GM12892 (cell line): ENCODE measurements at regions not wholly inside any gene's neighbourhood (a gene's known extent, or its start where the extent isn't known, plus 50 kb on each side); places are given as distances from the start of the nearest gene placed in this dataset.

Source experiments
- DNase-seq: peaks from one replicate; pipeline ENCODE4 v3.0.0; 2011; ENCODE audit not compliant: insufficient read length
- FAIRE-seq: peaks from 2 replicates; lab custom pipeline; 2011; peaks lifted over from hg19 to GRCh38; lab: Jason Lieb, UNC
- POLR2A ChIP-seq: IDR thresholded peaks from 2 replicates; pipeline ENCODE4 v1.6.1; 2011; ENCODE audit warnings: low read depth, low read length, control low read depth
- POLR2AphosphoS5 ChIP-seq: IDR thresholded peaks from 2 replicates; pipeline ENCODE4 v1.6.1; 2011; ENCODE audit warnings: low read depth, low read length, control low read depth
- TAF1 ChIP-seq: IDR thresholded peaks from 2 replicates; pipeline ENCODE4 v1.6.1; 2011; ENCODE audit warnings: low read depth, mild to moderate bottlenecking, control low read depth, low read length, borderline replicate concordance

DNA sequence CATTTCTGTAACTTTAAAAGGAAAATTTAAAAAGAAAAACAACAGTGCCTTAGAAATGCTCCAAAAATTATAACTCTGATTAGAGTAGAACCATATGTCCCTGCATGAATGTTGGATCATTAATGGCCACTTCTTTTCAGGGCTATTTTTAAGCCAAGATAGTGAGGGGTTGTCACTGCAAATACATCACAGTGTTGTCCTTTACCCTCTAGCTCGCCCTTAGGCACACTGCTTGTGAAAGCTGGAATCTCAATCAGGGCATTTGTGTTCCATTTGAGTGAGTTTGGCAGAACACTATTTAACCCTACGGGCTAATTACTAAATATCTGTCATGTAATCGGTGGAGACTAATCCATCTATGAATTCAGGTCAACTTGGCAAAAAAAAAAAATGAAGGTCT, 212.2 kb downstream of the NHLRC3 start:
- no peak for DNase-seq
- FAIRE-seq: no peak

DNA sequence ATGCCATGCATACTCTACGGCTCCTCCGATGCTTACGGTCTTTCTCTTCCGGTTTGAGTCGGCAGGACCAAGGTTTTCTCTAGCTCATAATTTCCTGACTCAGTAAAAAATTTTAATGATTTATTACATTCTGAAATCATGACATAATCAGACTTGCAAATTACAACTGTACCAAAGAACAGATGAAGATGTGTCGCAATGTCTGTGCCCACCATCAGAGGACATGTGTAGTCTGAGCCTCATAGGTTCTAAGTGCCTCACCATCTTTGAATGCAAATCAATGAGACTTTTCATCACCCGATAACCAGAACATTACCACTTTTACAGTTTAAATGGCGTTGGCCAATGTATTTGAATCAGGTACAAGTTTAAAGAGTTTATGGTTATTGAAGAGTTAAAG, 213.1 kb downstream of the NHLRC3 start:
- no peak for TF ChIP-seq POLR2AphosphoS5
- no peak for TF ChIP-seq TAF1
- TF ChIP-seq POLR2A: no peak
- FAIRE-seq: no peak
- DNase-seq: no peak

More for the DNA sequence above, 212.2 kb downstream of the NHLRC3 start:
- TF ChIP-seq TAF1 (no peak), POLR2A (no peak)

DNA sequence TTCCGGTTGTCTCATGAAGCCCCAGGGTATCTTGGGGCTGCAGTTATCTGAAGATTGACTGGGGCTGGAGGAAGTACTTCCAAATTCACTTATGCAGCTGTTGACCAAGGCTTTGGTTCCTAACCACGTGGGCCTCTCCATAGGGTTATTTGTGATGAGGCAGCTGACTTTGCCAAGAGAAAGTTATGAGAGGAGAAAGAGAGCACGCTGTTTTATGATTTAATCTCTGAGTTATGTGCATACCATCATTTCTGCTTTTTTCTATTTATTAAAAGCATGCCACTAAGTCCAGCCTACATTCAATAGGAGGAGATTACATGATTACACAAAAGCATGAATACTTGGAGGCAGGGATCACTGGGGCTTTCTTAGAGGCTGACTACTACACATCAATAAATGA, 215.5 kb downstream of the NHLRC3 start:
- TF ChIP-seq POLR2A: no peak
- no peak for TF ChIP-seq TAF1
- TF ChIP-seq POLR2AphosphoS5: no peak
- no peak for FAIRE-seq
- DNase-seq: no peak

DNA sequence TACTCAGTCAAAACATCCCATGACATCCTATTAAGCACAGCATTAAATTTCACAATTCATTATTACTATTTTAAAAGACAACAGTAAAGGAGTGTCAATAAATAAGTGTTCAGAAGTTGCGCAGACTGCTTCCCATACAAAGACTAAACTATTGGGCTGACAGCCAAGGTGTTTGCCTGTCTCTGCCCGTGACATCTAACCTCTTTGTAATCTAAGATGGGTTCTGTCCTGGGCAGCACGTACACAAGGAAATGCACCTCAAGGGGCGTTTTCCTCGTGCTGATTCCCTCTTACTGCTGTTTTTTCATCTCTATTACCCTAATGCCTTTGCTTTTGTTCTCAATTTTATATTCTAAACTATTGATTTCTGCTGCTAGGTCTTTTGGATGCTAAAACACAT, 216.3 kb downstream of the NHLRC3 start:
- DNase-seq: no peak
- no peak for FAIRE-seq
- TF ChIP-seq POLR2AphosphoS5: no peak

DNA sequence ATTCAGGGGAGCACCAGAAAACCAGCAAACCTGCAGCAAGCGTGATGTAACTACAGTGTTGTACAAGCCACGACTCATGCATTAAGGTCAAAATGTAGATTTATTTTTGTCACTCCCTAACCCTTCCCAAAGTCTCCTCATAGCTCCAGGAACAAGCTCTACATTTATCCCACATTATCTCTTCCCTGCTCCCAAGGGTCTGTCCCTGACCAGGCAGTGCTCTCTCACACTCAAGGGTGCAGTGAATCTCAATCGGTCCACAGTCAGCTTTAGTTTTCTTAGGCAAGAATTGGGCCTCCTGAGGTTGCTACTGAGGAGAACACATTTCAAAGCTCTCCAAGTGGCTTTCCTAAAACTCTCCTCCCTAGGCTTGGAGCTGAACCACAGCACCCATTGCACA, 219.4 kb downstream of the NHLRC3 start:
- DNase-seq (no peak), FAIRE-seq (no peak)

DNA sequence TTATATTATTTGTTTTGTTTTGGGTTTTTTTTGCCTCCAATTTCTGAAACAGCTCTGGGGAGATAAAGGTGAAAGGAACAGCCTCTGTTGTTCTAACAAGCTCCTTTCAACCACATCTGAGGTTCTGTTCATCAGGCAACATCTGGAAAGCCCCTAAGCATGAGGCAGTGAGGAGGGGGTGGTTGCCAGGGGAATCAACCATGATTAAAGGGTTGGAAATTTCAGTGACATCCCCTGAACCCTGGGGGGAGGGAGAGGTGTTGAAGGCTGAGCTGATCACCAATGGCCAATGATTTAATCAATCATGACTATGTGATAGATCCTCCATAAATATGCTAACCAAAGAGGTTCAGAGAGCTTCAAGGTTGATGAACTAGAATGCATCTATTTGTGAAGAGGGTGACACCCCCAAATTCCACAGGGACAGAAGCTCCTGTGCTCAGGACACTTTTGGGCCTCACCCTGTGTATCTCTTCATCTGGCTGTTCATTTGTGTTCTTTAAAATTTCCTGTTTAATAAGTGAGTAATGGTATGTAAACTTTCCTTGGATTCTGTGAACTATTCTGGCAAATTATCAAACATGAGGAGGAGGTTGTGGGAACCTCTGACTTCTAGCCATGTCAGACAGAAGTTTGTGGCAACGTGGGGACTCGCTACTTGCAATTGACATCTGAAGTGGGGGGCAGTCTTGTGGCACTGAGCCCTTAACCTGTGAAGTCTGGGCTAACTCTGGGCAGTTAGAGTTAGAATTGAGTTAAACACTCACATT, 221.3 kb downstream of the NHLRC3 start:
- no peak for TF ChIP-seq TAF1
- no peak for TF ChIP-seq POLR2AphosphoS5
- no peak for TF ChIP-seq POLR2A
- DNase-seq (no peak), FAIRE-seq (peak; percentile 14)

More for the DNA sequence above, 219.4 kb downstream of the NHLRC3 start:
- TF ChIP-seq TAF1 (no peak), POLR2AphosphoS5 (no peak), POLR2A (no peak)

DNA sequence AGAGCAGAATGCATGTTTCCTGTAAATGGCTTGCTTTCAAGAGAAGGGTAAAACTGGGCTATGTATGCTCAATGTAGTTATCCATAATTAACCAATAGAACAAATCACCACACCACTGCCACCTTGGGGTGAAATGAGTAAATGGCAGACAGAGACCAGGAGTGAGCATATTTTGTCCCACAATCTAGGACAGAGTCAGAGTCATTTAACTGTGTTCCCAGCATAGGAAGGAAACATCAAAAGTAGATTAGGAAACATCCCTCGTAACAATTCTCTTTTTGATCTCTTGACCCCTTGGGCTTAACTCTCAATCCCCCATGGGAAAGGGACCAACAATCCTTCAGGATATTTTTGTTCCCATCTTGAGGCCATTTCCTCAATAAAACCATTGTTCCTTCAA, 224.8 kb downstream of the NHLRC3 start:
- TF ChIP-seq POLR2AphosphoS5 (no peak), POLR2A (no peak), TAF1 (no peak)
- FAIRE-seq (peak; percentile 91), DNase-seq (peak; percentile 8)

DNA sequence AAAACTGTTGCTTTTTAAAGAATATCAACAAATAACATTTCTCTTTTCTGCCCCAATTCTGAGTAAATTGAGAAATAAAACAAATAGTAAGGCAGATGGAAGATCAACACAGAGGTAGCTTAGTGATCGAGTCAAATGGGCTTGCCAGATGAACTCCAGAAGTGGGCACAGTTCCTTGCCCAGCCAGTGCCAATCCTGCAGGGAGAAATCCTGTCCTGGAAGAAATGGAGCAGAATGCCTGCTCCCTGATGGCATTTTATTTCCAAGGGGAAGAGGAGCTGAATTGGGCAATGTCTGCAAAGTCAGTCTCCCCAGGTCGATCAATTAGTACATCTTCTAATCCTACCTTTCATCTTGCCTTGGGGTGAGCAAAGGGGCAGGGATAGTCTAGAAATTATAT, 225.3 kb downstream of the NHLRC3 start:
- no peak for FAIRE-seq
- no peak for DNase-seq
- TF ChIP-seq POLR2AphosphoS5: no peak
- TF ChIP-seq TAF1: no peak
- TF ChIP-seq POLR2A: no peak

DNA sequence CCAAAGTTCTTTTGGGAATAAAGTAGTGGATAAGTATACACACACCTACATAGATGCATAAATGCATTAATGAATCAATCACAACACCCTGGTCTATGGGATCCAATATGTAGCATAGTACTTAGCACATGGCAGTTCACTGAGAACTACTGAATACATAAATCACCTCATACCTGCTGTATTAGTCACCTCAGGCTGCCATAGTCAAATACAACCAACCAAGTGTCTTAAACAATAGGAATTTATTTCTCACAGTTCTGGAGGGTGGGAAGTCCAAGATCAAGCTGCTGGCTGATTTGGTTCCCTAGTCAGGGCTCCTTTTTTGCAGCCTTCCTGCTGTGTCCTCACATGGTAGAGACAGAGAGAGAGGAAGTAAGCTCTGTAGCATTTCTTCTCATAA, 228.2 kb downstream of the NHLRC3 start:
- FAIRE-seq (no peak), DNase-seq (no peak)
- no peak for TF ChIP-seq POLR2A
- TF ChIP-seq POLR2AphosphoS5: no peak
- no peak for TF ChIP-seq TAF1

DNA sequence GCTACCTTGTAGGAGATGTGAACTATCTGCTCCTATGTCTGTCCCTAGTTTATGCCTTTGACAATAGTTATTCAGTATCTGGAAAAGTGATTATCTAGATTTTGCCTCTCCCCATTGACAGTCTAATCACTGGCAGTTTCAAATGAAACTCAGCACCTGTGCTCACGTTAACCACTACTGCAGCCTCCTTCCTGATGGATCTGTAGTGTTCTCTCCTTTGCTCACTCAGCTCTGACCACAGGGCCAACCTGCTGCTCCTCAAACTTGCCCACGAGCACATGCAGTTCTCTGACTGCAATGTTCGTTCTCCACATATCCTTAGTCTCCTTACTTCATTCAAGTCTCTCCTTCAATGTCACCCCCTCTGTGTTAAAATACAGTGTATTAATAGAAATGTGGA, 230.1 kb downstream of the NHLRC3 start:
- TF ChIP-seq TAF1: no peak
- TF ChIP-seq POLR2AphosphoS5: no peak
- no peak for DNase-seq
- no peak for FAIRE-seq

DNA sequence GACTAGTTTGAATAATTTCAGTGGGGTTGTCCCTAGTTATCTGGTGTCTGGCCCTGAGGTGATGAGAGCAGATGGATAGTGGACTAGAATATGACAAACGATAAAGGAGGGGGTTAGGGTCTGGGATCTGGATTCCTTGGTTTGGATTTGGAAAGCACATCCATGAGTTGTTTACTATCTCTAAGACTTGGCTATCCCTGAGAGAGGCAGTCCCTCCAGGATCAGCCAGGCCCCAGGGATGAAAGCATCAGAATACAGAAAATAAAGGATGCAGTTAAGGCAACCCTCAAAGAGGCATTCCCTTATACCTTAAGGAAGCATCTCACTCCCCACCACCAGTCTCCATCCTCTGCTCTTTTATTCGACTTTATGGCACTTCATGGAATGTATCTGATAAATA, 230.7 kb downstream of the NHLRC3 start:
- FAIRE-seq (no peak), DNase-seq (no peak)
- TF ChIP-seq POLR2A (no peak), TAF1 (no peak), POLR2AphosphoS5 (no peak)

DNA sequence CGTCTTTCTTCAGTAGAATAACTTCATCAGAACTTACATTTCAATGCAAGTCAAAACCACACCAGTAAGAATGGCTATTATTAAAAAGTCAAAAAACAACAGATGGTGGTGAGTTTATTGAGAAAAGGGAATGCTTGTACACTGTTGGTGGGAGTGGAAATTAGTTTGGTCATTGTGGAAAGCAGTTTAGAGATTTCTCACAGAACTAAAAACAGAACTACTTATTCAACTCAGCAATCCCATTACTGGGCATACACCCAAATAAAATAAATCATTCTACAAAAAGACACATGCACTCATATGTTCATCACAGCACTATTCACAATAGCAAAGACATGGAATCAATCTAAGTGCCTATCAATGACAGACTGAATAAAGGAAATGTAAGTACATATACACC, 231.2 kb downstream of the NHLRC3 start:
- DNase-seq (no peak), FAIRE-seq (no peak)
- TF ChIP-seq POLR2A: no peak
- TF ChIP-seq TAF1: no peak
- no peak for TF ChIP-seq POLR2AphosphoS5

DNA sequence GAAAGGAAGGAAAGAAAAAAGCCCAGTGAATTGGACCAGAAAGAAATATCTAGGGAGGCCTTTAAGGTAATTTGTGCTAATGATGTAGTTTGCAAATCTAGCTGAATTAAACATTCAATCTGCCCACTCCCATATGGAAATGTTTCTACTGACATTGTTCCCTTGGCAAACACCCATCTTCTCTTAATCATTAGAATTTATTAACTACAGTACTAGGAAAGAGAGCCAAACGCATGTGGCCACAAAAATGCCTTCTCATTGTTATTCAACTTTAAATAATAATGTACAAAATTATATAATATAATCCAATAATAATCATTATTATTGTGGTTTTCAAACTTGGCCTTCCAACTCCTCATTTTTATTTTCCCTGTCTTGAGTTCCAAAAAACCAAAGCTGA, 234.7 kb downstream of the NHLRC3 start:
- no peak for FAIRE-seq
- TF ChIP-seq TAF1 (no peak), POLR2AphosphoS5 (no peak), POLR2A (no peak)
- no peak for DNase-seq
